Mesenchymal stem cell (in vitro differentiated cells and primary cell): ENCODE measurements at regions not wholly inside any gene's neighbourhood (a gene's known extent, or its start where the extent isn't known, plus 50 kb on each side); places are given as distances from the start of the nearest gene placed in this dataset.

ENCODE experiments used
- DNase-seq: peaks from one replicate; pipeline ENCODE4 v3.0.0-alpha.2; 2013
- H2AFZ ChIP-seq: one replicate; pipeline ENCODE4 v1.6.1; 2013; ENCODE audit warnings: low read depth, mild to moderate bottlenecking, control low read depth, inconsistent platforms, low read length, moderate library complexity
- H2AK5ac ChIP-seq: 2 replicates; pipeline ENCODE4 v1.6.1; 2013; ENCODE audit warnings: low read length, moderate library complexity, mild to moderate bottlenecking, inconsistent platforms; ENCODE audit not compliant: severe bottlenecking
- H2BK120ac ChIP-seq: one replicate; pipeline ENCODE4 v1.6.1; 2013; ENCODE audit warnings: low read depth, mild to moderate bottlenecking, inconsistent platforms, low read length, moderate library complexity
- H2BK12ac ChIP-seq, 2 experiments: one replicate each; pipeline ENCODE4 v1.6.1; 2013; ENCODE audit warnings: inconsistent platforms in 2 of 2, low read length in 2 of 2, mild to moderate bottlenecking in 2 of 2, moderate library complexity in 2 of 2, control low read depth in 1 of 2
- H2BK15ac ChIP-seq: one replicate; pipeline ENCODE4 v1.6.1; 2013; ENCODE audit warnings: mild to moderate bottlenecking, low read depth, inconsistent platforms; ENCODE audit not compliant: poor library complexity, severe bottlenecking
- H2BK5ac ChIP-seq: 2 replicates; pipeline ENCODE4 v1.6.1; 2013; ENCODE audit warnings: low read depth, mild to moderate bottlenecking, low read length, control low read depth, inconsistent platforms; ENCODE audit not compliant: poor library complexity, severe bottlenecking
- H3K14ac ChIP-seq, 2 experiments: one replicate each; pipeline ENCODE4 v1.6.1; 2013; ENCODE audit warnings: inconsistent platforms in 2 of 2, low read length in 2 of 2, control low read depth in 1 of 2, mild to moderate bottlenecking in 1 of 2, moderate library complexity in 1 of 2
- H3K18ac ChIP-seq, 2 experiments: one replicate each; pipeline ENCODE4 v1.6.1; 2013; ENCODE audit warnings: inconsistent platforms in 2 of 2, low read length in 2 of 2, control low read depth in 1 of 2, low read depth in 1 of 2, mild to moderate bottlenecking in 1 of 2
- H3K23ac ChIP-seq, 2 experiments: one replicate each; pipeline ENCODE4 v1.6.1; 2013; ENCODE audit warnings: inconsistent platforms in 2 of 2, low read length in 2 of 2, mild to moderate bottlenecking in 2 of 2, moderate library complexity in 2 of 2, control low read depth in 1 of 2
- H3K27ac ChIP-seq: 2 replicates; pipeline ENCODE4 v1.5.1; 2013; ENCODE audit warnings: mild to moderate bottlenecking, moderate library complexity, low read length, control low read depth, inconsistent platforms; ENCODE audit not compliant: poor library complexity, severe bottlenecking
- H3K27me3 ChIP-seq, 2 experiments: 2 replicates each; pipeline versions ENCODE4 v1.6.1 to v1.7.0; 2013; ENCODE audit warnings: low read length in 2 of 2, mild to moderate bottlenecking in 2 of 2, moderate library complexity in 2 of 2, control low read depth in 1 of 2, inconsistent platforms in 1 of 2; ENCODE audit not compliant: control insufficient read depth in 1 of 2, insufficient read depth in 1 of 2
- H3K36me3 ChIP-seq, 2 experiments: 2 replicates each; pipeline versions ENCODE4 v1.6.1 to v1.7.0; 2013; ENCODE audit warnings: low read length in 2 of 2, control low read depth in 1 of 2, inconsistent platforms in 1 of 2, low read depth in 1 of 2, mild to moderate bottlenecking in 1 of 2; ENCODE audit not compliant: insufficient read depth in 2 of 2, control insufficient read depth in 1 of 2
- H3K4ac ChIP-seq, 2 experiments: one replicate each; pipeline ENCODE4 v1.6.1; 2013; ENCODE audit warnings: inconsistent platforms in 2 of 2, low read length in 2 of 2, mild to moderate bottlenecking in 2 of 2, moderate library complexity in 2 of 2, control low read depth in 1 of 2, low read depth in 1 of 2
- H3K4me1 ChIP-seq: 2 replicates; pipeline ENCODE4 v1.6.1; 2013; ENCODE audit warnings: low read depth, low read length, control low read depth; ENCODE audit not compliant: control insufficient read depth, insufficient read depth
- H3K4me2 ChIP-seq: 2 replicates; pipeline ENCODE4 v1.6.1; 2013; ENCODE audit warnings: low read length, mild to moderate bottlenecking, inconsistent platforms; ENCODE audit not compliant: poor library complexity, severe bottlenecking
- H3K4me3 ChIP-seq, 2 experiments: 2 replicates each; pipeline versions ENCODE4 v1.5.1 to v1.7.0; 2013; ENCODE audit warnings: low read length in 2 of 2, mild to moderate bottlenecking in 2 of 2, control low read depth in 1 of 2, low read depth in 1 of 2; ENCODE audit not compliant: insufficient read depth in 1 of 2
- H3K79me1 ChIP-seq: replicated peaks from 2 replicates; pipeline ENCODE4 v1.6.1; 2013; ENCODE audit warnings: mild to moderate bottlenecking, control low read depth, low read length, inconsistent platforms; ENCODE audit not compliant: poor library complexity, severe bottlenecking
- H3K9ac ChIP-seq: 2 replicates; pipeline ENCODE4 v1.7.0; 2013; ENCODE audit warnings: mild to moderate bottlenecking, low read length, moderate library complexity
- H3K9me3 ChIP-seq: 2 replicates; pipeline ENCODE4 v1.7.0; 2013; ENCODE audit warnings: mild to moderate bottlenecking, low read length; ENCODE audit not compliant: control insufficient read depth
- H4K8ac ChIP-seq: one replicate; pipeline ENCODE4 v1.6.1; 2013; ENCODE audit warnings: inconsistent platforms, mild to moderate bottlenecking, low read length, moderate library complexity
- H4K91ac ChIP-seq: one replicate; pipeline ENCODE4 v1.6.1; 2013; ENCODE audit warnings: mild to moderate bottlenecking, low read length, inconsistent platforms
- WGBS: methylation state at CpG from one replicate; pipeline ENCODE4 v1.1.7; 2013; ENCODE audit warnings: mixed read lengths; 5-methylcytosine and 5-hydroxymethylcytosine counted together

DNA sequence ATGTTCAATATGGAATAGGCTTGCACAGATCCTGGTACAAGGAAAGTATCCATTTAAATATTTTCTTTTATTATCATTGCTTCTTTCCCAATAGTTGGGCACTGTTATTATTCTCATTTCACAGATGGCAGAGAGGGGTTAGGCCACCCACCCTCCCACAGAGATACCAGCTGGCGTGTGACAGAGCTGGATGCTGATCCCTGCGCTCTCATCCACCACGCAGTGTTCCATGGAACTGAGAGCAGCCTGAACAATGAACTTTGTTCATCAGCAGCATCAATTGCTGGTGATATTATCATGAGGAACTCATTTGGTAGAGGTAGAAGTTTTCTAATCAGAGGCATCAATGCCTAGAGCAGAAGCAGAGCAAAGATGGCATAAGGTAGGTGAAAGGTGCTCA is 227.9 kb downstream of the ESM1 start:
- Histone ChIP-seq H3K14ac (no peak overlapping the region), H3K9ac (no peak overlapping the region)
- 98% methylated on average over 3 of the region's 3 CpGs for WGBS

DNA sequence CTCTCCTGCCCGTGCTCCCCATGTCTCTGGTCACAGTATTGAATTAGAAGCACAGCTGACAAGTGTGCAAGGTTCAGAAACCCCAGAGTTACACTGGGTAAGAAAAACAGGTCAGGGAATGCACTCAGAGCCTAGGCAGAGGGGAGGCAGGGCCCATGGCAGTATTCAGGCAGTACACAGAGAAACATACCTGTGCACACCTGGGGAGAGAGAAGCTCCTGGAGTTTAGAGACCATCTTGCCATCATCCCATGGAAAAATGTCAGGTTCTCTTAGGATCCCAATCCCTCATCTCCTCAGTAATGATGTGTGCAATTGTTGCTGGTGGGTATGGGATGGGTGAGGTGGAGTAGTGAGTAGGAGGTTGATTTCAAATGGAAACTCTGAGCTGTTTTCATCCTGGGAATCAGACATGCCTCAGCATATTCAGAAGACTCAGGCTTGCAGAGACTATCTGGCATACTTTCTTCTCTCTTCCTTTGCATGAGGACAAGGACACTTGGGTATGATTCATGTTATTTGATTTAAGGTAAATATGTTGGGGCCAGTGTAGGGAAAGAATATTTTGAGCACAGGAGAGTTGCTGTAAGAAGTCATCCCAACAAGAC is 228.5 kb downstream of the ESM1 start:
- no peak overlapping the region for H2BK15ac ChIP-seq
- H2BK5ac ChIP-seq = no peak overlapping the region
- 100% methylated on average over 1 of the region's 1 CpG for WGBS

More for the DNA sequence above, 227.9 kb downstream of the ESM1 start:
- no peaks in the 10 kb centered on the region for H3K36me3 ChIP-seq
- peak overlapping the region; percentile 34 for H4K91ac ChIP-seq
- H3K18ac ChIP-seq = peak overlapping the region; percentile 25 to 42
- H2AK5ac ChIP-seq = no peak overlapping the region
- no peak overlapping the region for H3K23ac ChIP-seq
- H3K79me1 ChIP-seq = no peaks in the 10 kb centered on the region
- no peaks in the 10 kb centered on the region for H3K9me3 ChIP-seq
- no peaks in the 10 kb centered on the region for H3K27me3 ChIP-seq
- peak overlapping the region in 1 of 2 experiments; percentile 27 for H2BK12ac ChIP-seq
- H2AFZ ChIP-seq = no peak overlapping the region
- H3K4me3 ChIP-seq = no peak overlapping the region
- H4K8ac ChIP-seq = no peak overlapping the region
- H3K4me2 ChIP-seq = no peak overlapping the region
- H2BK15ac ChIP-seq = no peak overlapping the region
- no peak overlapping the region for H3K27ac ChIP-seq
- peak overlapping the region in 1 of 2 experiments; percentile 19 for H3K4ac ChIP-seq
- no peak for DNase-seq
- no peak overlapping the region for H2BK5ac ChIP-seq
- H2BK120ac ChIP-seq = no peak overlapping the region
- H3K4me1 ChIP-seq = peaks cover 2% of the 10 kb centered on the region

DNA sequence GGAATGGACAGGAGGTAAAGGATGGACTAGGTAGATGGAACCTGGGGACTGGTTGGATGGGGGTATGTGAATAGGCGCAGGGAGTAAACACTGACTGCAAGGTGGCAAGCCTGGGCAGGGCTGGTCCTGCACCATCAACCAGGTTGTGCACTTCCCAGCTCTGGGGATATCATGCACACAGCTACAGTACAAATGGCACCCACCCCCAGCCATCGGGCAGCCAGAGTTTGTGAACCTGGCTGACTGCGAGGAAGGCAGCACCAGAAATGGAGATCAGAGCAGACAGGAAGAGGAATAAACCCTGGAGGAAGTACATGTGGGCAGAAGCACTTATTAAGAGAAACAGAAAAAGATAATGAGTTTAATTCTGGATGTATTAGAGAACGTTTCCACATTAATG is 229.1 kb downstream of the ESM1 start:
- Histone ChIP-seq H3K27me3 (no peaks in the 10 kb centered on the region), H3K36me3 (no peaks in the 10 kb centered on the region), H3K4me2 (no peak overlapping the region), H4K91ac (peak overlapping the region; percentile 74), H3K27ac (no peak overlapping the region), H2BK15ac (peak overlapping the region; percentile 90), H3K9me3 (no peaks in the 10 kb centered on the region), H3K79me1 (no peaks in the 10 kb centered on the region), H3K9ac (no peak overlapping the region), H2AFZ (no peak overlapping the region), H3K18ac (peak overlapping the region; percentile 40 to 80), H2BK12ac (peak overlapping the region; percentile 62 to 95), H2BK5ac (no peak overlapping the region), H3K4ac (peak overlapping the region; percentile 5 to 43), H3K14ac (no peak overlapping the region), H2AK5ac (no peak overlapping the region), H4K8ac (peak overlapping the region; percentile 69), H2BK120ac (no peak overlapping the region), H3K4me1 (no peaks in the 10 kb centered on the region), H3K4me3 (no peak overlapping the region), H3K23ac (no peak overlapping the region)
- DNase-seq = no peak
- 97% methylated on average over 2 of the region's 4 CpGs for WGBS

More for the DNA sequence above, 228.5 kb downstream of the ESM1 start:
- H3K23ac ChIP-seq = peak overlapping the region in 1 of 2 experiments; percentile 50
- no peak overlapping the region for H2BK120ac ChIP-seq
- no peaks in the 10 kb centered on the region for H3K27me3 ChIP-seq
- peaks cover 2% of the 10 kb centered on the region for H3K4me1 ChIP-seq
- H3K79me1 ChIP-seq = no peaks in the 10 kb centered on the region
- no peaks in the 10 kb centered on the region for H3K9me3 ChIP-seq
- H3K9ac ChIP-seq = no peak overlapping the region
- H3K4ac ChIP-seq = peak overlapping the region; percentile 20 to 54
- H3K14ac ChIP-seq = no peak overlapping the region
- peak overlapping the region; percentile 33 for H4K8ac ChIP-seq
- no peaks in the 10 kb centered on the region for H3K36me3 ChIP-seq
- H3K4me3 ChIP-seq = no peak overlapping the region
- H4K91ac ChIP-seq = no peak overlapping the region
- peak overlapping the region; percentile 7 to 46 for H3K18ac ChIP-seq
- H3K27ac ChIP-seq = no peak overlapping the region
- no peak overlapping the region for H2AK5ac ChIP-seq
- no peak overlapping the region for H3K4me2 ChIP-seq
- peak overlapping the region; percentile 25 to 45 for H2BK12ac ChIP-seq
- H2AFZ ChIP-seq = no peak overlapping the region
- DNase-seq = peak; percentile 54

DNA sequence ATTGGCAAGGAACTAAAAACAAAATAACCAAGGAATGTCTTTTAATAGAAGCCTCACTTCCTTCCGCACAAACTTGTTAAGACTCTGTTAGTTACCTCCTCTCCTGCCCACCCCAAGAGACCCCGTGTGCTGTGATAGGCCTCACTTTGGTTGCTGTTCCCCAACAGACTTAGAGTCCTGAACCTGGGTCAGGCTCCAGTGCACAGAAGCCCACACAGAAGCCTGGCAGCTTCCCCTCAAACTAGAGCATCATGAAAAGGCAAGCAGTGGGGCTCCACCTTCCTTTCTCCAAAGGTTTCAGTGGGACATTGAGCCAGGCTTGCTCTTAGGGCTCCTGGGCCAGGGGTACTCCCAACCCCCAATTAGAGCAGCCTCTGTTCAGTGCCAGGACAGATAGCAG is 230.5 kb downstream of the ESM1 start:
- no peak for DNase-seq
- Histone ChIP-seq H2AFZ (no peak overlapping the region), H3K4me2 (no peak overlapping the region), H3K4me1 (no peaks in the 10 kb centered on the region), H3K27me3 (no peaks in the 10 kb centered on the region), H3K4me3 (no peak overlapping the region), H4K91ac (peak overlapping the region; percentile 4), H2BK12ac (peak overlapping the region; percentile 12 to 99), H3K9ac (no peak overlapping the region), H3K36me3 (no peaks in the 10 kb centered on the region), H3K4ac (peak overlapping the region in 1 of 2 experiments; percentile 89), H2BK15ac (no peak overlapping the region), H3K23ac (no peak overlapping the region), H4K8ac (no peak overlapping the region), H2BK5ac (no peak overlapping the region), H3K14ac (peak overlapping the region in 1 of 2 experiments; percentile 0), H2BK120ac (no peak overlapping the region), H3K27ac (no peak overlapping the region), H3K9me3 (no peaks in the 10 kb centered on the region), H3K79me1 (no peaks in the 10 kb centered on the region), H3K18ac (peak overlapping the region; percentile 3 to 54), H2AK5ac (no peak overlapping the region)
- WGBS = 97% methylated on average over 2 of the region's 2 CpGs
